Right lobe of liver (tissue), 4 donors: ENCODE measurements at regions not wholly inside any gene's neighbourhood (a gene's known extent, or its start where the extent isn't known, plus 50 kb on each side); places are given as distances from the start of the nearest gene placed in this dataset.

Experiments
- CTCF ChIP-seq, 4 donors: fragments of 200-600 bp in 3 of 4; fragments of 450-650 bp in 1 of 4; IDR thresholded peaks; one replicate each; pipeline versions ENCODE4 v1.5.1 to v1.8.0; 2016 to 2022; ENCODE audit warnings: antibody characterized with exemption in 4 of 4, mild to moderate bottlenecking in 2 of 4
- POLR2A ChIP-seq: fragments of 450-650 bp; IDR thresholded peaks from one replicate; pipeline ENCODE4 v1.6.1; 2017; ENCODE audit warnings: antibody characterized with exemption, mild to moderate bottlenecking
- donor health status: DM: no; HTN: no; CAD: no.
- donor health status: DM: no; HTN: no; CAD: no.
- donor health status: DM: no; HTN: yes; CAD: no.

- TF ChIP-seq CTCF (IDR thresholded peaks at IDR 0.05) (no peak), POLR2A (no peak)
Observed at GRCh38 chr2:45074713-45075112, 65.5 kb upstream of the SIX2 start.
